ENCODE measurements at regions not wholly inside any gene's neighbourhood (a gene's known extent, or its start where the extent isn't known, plus 50 kb on each side); places are given as distances from the start of the nearest gene placed in this dataset.

- TF ChIP-seq, protein P1, sequence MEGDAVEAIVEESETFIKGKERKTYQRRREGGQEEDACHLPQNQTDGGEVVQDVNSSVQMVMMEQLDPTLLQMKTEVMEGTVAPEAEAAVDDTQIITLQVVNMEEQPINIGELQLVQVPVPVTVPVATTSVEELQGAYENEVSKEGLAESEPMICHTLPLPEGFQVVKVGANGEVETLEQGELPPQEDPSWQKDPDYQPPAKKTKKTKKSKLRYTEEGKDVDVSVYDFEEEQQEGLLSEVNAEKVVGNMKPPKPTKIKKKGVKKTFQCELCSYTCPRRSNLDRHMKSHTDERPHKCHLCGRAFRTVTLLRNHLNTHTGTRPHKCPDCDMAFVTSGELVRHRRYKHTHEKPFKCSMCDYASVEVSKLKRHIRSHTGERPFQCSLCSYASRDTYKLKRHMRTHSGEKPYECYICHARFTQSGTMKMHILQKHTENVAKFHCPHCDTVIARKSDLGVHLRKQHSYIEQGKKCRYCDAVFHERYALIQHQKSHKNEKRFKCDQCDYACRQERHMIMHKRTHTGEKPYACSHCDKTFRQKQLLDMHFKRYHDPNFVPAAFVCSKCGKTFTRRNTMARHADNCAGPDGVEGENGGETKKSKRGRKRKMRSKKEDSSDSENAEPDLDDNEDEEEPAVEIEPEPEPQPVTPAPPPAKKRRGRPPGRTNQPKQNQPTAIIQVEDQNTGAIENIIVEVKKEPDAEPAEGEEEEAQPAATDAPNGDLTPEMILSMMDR (conservative IDR thresholded peaks at IDR 0.05; ENCODE audit: low read length), result no peak
- TF ChIP-seq EZH2phosphoT487 (IDR thresholded peaks at IDR 0.05; ENCODE audit: borderline replicate concordance), result no peak
Measured at GRCh38 chr17:22717211-22717610, 1024.9 kb downstream of the KCNJ18 start.
